HG03460 (cell line): ENCODE measurements at regions not wholly inside any gene's neighbourhood (a gene's known extent, or its start where the extent isn't known, plus 50 kb on each side); places are given as distances from the start of the nearest gene placed in this dataset.

Experiments used
- ATAC-seq: cut with Tn5 transposase; IDR thresholded peaks from one replicate; pipeline ENCODE4 v1.9.1; 2021; ENCODE audit not compliant: unreplicated experiment

DNA sequence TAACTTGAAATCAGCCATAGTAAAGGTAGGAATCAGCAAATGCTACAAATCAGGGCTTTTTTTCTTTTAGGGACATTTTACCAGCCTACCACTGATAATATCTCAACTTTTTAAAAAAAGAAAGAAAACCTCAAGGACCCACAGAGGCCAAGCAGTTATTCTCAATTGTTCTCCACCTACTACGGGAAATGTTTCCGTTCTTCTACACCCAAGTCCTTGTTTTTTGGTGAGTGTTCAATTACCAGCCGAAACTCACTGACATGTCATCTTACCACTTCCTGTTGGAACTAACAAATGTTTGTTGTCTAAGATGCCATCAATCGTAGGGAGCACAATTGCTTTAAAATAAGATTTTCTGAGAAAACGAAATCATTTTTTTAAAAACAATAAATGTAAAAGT is 50.2 kb upstream of the CDK1 start:
- ATAC-seq: no peak

DNA sequence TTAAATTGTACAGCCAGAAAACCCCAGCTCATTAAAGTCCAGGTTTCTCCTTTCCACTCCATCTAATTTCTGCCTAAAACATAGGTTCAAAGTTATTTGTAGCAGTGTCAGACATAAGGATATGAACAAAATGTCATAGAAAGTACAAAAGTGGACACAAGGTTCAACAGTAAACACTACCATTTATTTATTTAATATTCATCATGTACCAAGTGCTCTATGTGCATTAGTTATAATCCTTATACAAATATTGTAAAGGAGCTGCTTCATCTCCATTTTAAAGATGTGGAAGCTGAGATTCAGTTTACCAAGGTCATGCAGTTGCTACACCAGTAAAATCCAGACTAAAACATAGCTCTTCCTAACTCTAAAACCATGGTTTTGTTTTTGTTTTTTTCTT is 52.0 kb upstream of the CDK1 start:
- ATAC-seq: no peak

DNA sequence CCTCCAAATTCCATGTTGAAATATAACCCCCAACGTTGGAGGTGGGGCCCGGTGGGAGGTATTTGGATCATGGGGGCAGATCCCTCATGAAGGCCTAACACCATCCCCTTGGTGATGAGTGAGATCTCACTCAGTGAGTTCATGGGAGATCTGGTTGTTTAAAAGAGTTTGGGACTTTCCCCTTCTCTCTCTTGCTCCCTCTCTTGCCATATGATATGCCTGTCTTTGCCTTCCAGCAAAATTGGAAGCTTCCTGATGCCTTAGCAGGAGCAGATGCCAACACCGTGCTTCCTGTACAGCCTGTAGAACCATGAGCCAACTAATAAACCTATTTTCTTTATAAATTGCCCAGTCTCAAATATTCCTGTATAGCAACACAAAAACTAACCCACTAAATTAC is 55.7 kb upstream of the CDK1 start:
- ATAC-seq: no peak

DNA sequence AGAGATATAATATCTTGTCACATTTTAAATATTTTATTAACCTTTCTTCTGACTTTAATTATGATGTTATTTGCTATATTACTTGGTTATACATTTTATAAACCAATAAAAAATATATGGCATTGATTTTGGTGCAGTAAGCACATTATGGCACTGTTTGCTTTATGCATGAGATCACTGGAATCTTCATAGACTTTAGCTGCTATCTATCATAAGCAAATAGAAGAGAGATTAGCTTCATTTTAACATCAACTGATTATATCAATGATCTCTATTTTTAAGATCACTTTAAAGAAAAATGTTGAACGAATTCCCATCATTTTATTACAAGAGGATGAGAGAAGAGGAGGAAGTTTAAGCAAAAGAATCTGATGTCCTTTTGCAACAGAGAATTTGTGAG is 58.6 kb upstream of the CDK1 start:
- no peak for ATAC-seq

DNA sequence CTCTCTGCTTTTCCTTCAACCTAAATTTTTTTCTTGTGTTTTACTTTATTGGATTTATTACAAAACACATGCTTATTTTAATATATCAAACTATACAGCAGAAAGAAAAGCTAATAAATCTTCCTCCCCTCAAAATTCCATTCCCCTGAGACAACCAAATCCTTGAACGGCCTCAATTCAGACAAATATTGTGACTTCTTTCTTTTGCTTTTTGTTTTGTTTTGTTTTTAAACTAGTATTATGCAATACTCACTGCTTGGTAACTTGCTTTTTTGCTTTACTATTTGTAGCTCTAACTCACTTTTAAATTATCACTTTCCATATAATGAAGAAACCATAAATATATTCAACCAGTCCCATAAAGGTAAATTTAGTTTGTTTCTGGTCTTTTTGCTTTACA is 59.4 kb upstream of the CDK1 start:
- no peak for ATAC-seq

DNA sequence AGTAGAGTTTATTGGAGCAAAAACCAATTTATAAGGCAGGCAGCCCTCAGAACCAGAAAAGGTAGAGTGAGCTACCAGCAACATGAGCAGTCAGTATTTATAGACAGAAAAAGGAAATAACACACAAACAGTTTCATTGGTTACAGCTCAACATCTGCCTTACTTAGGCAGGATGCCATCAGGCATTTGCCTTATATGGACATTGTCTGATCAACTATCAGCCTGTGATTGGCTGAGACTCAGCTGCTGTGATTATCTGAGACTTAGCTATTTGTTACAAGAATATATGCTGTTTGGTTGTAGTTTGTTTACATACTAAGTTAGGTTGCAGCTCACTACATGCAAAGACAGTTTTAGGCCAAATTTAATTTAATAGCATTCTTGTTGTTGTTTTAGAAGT is 60.4 kb upstream of the CDK1 start:
- no peak for ATAC-seq

DNA sequence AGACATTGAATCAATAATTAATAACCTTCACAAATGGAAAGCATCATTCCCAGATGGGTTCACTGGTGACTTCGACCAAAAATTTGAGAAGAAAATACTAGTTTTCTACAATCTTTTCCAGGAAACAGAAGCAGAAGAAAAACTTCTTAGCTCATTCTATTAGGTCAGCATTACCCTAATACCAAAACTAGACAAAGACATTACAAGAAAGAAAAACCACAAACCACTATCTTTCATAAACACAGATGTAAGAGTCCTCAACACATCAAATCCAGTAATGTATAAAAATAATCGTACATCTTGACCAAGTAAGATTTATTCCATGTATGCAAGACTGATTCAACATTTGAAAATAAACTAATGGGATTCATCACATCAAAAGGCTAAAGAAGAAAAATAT is 64.0 kb upstream of the CDK1 start:
- ATAC-seq: no peak

DNA sequence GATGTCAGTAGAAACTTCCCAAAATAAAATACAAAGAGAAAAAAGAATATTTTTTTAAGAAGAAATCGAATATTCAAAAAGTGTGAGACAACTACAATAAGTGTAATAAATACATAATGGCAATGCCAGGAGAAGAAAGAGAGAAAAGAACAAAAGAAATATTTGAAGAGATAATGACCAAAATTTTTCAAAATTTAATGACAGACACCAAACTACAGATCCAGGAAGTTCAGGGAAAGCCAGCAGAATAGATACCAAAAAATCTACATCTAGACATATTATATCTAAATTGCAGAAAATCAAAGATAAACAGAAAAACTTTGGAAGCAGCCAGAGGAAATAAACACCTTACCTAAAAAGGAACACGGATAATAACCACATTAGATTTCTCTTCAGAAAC is 66.8 kb upstream of the CDK1 start:
- ATAC-seq: no peak

DNA sequence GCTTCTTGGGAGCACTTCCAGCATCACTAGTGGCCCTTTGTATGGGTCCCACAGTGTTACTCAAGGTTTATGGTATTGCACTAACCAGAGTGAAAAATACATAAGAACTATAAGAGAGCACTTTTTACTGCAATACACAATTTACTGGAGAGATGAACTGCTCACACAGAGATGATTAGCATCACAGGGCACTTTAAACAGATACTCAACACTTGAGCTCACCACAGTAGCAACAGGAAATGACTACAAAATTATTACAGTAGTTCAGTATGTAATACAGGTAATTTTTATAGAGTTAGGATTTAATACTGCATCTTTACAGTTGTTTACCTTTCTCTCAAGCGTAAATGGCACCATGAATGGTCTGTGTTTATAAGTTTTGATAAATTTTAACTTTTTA is 68.2 kb upstream of the CDK1 start:
- no peak for ATAC-seq

DNA sequence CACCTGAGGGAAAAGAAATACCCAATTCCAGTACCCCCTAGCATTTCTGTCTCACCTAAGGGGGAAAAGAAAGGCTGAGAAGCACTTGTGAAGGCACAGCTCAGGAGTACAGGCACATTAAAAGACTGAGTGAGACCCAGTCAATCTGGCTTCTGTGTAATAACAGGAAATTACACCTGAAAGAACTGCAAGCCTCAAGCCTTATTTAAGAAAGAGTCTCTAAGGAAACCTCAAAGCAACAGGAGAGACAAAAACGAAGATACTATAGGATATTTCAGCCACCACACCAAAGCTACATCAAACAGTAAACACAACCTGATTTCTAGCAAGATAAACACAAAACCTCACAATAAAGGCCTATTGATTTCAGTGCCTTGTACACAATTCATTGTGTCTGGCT is 69.6 kb upstream of the CDK1 start:
- ATAC-seq: no peak

DNA sequence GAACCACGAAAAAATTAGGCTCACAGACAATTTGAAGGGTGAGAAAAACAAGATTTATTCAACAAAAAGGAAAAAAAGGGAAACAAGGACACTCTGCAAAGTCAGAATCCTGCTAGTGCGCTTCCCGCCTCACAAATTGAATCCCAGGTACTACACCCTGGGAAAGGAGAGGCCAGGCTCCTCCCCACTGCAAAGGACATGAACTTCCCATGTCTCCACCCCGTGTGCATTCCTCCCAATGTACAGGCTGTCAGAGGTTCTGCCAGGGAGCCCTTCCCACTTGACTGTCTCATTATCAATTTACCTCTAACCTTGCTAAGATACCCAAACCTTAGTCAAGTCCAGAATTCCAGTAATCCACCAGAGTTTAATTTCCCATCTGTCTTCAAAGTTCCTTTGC is 70.4 kb upstream of the CDK1 start:
- no peak for ATAC-seq

DNA sequence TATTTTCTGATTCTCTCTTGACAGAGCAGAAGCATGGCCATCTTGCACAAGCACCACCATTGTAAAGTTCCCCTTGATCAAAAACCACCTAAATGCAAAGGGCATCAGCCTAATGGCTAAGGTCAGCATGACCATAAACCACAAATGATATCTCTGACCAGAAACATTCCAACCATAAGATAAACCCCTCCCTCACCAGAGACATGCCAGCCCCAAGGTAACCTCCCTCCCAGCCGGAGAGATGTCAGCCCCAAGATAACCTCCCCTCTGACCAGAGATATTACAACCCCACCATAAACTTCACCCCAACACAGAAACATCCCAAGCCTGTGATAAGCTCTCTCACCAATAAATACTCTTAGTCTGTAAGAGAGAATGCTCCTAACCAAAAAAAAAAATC is 72.1 kb upstream of the CDK1 start:
- no peak for ATAC-seq

DNA sequence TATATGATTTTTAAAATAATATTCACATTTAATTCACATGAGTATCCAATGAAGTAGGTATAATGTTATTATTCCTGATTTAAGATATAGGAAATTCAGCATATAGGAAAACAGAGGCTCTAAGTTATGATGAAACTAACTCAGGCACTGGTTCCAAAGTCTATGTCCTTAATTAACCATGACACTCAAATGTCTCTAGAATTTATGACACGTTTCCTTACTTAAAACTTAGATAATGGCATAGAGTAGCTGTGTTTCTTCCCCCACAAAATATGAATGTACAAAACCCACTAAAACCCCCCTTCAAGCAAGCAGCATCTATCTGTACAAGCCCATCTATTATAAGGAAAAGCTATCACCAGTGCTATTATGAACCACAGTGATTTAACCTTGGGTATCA is 72.9 kb upstream of the CDK1 start:
- ATAC-seq: no peak

DNA sequence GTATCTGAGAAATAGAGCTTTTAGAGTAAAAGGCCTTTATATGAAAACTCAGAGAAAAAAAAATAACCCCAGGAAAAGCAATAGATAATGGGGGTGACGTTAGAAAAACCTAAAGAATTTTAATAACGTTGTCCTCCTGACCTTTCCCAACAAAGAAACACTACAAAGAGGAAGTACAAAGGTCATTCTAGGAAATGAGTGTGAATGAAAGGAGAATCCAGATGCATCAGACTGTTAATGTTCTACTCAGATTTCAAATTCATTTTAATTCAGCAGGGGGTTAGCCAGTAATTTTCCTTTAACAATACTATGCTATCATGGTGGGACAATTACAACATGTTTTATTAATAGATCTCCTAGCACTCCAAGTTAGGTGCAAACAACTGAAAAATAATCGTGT is 73.8 kb upstream of the CDK1 start:
- ATAC-seq: no peak

DNA sequence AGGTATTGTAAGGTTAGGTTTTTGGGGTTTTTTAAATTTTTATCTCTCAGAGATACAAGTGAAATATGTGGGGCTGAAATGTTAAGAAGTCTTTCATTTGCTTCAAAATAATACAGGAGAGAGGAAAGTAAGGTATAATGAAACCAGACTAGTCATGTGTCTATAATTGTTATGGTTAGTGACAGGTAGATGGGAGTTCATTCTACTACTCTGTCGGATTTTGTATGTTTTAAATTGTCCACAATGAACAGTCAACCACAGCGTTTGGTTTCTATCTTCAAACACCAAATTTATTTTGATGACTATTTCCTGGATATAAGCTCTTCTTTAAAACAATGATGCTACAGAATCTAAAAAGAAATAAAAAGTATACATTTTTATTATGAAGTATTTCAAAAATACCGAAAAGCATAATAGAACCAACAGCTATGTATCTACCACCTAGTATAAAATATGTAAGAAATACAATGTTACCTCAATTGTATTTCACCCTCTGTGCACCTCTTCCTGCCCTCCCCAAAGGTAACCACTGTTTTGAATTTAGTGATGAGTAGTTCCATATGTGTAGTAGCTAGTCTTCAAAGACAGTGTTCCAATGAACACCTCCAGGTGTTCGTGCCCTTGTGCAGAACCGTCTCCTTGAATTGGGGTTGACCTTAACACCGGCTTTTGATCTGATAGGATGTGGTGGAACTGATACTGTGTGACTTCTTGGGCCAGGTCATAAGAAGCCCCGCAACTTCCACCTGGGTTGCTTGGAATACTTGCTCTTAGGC is 74.8 kb upstream of the CDK1 start:
- ATAC-seq: no peak

DNA sequence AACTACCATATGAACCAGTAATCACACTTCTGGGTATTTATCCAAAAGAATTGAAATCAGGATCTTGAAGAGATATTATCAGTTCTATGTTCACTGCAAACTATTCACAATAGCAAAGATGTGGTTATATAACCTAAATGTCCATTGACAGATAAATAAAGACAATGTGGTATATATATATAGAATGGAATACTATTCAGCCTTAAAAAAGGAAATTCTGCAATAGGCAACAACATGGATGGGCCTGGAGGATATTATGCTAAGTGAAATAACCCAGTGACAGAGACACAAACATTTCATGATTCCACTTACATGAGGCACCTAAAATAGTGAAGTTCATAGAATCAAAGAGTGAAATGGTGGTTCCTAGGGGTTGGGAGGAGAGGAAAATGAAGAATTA is 90.6 kb upstream of the CDK1 start:
- no peak for ATAC-seq

DNA sequence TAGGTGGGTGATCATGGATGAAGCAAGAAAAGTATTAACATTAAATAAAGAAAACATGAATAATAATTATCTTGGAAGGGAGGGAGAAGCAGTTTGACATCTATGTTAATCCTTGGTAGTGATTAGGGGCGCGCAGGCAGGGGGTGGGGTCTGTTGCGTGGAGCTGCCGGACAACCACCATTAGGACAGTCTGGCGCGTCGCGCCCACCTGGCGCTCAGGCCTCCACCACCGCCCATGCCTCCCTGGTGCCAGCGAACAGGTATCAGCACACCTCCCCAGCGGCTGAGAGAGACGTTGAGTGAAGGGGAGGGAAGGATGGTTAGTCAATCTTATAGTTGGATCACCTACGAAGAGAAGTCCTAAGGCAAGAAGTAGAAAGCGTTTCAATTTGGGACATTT is 94.2 kb upstream of the CDK1 start:
- ATAC-seq: no peak

DNA sequence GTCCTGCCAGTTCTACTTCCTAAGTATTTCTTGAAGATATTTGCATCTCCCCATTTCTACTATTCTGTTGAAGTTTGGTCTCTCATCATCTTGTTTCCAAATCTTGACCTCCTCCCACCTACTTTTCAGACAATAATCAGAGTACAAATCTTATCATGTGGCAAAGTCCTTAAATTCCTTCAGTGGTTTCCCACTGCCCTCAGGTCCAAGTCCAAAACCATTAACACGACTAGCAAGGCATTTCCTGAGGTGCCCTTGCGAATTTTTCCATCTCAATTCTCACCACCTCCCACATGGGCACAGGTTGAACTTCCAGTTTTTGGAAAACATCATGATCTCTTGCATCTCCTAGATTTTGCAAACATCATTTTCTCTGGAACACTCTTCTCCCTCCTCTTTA is 97.2 kb upstream of the CDK1 start:
- ATAC-seq: no peak

DNA sequence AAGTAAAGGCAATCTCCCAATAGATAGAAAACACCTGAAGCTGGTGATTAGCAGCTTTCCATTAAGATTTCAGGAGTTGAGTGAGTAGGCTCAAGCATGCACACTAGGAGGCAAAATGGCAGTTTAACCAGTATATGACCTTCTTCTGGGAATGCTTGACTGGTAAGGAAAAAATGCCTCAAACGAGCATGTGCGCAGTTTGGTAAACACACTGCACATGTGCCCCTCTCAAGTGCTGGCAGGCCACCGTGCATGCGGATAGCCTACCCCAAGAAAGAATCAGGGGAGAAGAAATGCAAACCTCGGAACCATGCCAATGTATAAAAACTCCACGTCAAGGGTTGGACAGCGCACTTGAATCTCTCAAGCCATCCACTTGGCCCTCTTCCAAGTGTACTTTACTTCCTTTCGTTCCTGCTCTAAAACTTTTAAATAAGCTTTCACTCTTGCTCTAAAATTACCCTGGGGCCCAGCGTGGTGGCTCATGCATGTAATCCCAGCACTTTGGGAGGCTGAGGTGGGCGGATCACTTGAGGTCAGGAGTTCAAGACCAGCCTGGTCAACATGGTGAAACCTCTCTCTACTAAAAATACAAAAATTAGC is 98.8 kb upstream of the CDK1 start:
- ATAC-seq: no peak

DNA sequence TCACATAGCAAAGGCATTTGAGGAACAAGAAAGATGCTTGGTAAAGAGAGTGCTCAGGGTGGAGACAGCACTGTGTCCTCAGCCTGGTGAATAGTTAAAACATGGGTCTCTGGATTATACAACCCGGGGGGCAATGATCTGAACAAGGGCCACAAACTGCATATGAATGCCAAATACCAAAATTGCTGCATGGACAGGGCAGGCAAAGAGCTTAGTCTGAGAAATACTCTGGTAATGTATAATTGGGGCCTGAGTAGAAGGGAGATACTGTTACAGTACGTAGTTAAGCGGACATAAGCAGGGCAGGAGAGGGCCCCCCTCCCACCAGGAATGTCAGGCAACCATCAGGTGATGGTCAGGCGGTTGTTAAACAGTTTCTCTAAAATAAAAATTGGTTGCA is 99.3 kb upstream of the CDK1 start:
- ATAC-seq: no peak

DNA sequence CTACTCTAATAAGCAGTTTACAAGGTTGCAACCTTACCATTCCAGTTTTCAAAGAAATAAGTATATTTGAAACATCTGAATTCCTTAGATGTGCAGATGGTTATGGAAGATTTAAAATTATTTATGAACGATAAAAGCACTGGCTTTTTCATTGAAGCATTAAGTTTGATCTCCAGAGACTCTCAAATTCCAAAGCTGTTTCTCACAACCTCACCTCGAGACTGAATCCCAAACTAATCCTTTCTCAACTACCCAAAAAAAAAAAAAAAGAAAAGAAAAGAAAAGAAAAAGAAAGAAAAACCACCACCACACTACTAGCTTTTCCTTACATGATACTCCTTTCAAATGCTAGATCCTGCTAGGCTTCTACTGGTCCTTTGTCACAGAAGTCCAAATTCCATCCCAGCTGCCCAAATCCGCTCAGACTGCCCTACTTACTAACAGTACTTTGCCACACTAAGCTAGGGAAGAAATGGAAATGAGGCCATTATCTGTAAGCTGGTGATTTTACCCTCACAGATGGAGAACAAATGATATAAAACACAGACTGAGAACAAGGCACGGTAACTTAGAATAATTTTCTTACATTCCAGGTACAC is 100.6 kb upstream of the CDK1 start:
- no peak for ATAC-seq

DNA sequence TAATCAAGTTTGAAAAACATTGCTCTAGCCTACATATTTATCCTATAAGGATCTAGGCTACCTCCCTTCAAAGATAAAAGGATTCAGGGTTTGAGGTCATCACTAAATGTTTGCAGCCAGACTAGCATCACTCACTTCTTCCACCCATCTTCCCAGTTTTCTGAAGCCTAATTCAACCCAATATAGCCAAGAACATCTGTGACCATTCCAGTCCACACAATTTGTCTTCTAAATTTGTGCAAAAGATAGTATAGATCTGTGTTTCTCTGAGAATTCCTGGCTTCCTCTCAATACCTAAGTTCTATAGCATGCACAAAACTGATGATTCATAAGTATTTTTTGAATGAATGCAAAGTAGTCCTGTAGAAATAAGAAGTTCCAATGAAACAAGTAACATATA is 103.0 kb upstream of the CDK1 start:
- ATAC-seq: no peak

DNA sequence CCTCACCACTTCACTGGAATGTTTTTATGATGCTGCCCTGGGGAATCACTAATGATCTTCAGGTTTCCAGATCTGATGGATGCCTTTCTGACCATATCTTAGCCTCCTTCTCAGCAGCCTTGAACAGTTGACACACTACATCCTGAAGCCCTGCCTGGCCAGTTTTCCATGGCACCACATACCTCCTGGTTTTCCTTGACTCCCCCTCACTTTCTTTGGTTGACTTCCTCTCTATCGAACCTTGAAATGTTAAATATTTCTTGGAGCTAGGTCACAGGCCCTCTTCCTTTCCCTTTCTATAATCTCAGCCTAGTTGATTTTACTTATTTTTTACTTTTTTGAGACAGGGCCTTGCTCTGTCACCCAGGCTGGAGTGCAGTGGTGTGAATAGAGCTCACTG is 108.8 kb upstream of the CDK1 start:
- no peak for ATAC-seq
